Left ventricle myocardium inferior (tissue), 1 donor: ENCODE measurements at regions not wholly inside any gene's neighbourhood (a gene's known extent, or its start where the extent isn't known, plus 50 kb on each side); places are given as distances from the start of the nearest gene placed in this dataset.

Experiments
- DNase-seq: peaks from one replicate; pipeline ENCODE4 v3.0.0-alpha.2; 2020
- H3K27ac ChIP-seq: fragments of 200-600 bp; replicated peaks from 2 replicates; pipeline ENCODE4 v1.8.0; 2021
- H3K27me3 ChIP-seq: fragments of 200-600 bp; 2 replicates; pipeline ENCODE4 v1.8.0; 2021; ENCODE audit warnings: low read depth
- H3K36me3 ChIP-seq: fragments of 200-600 bp; 2 replicates; pipeline ENCODE4 v1.8.0; 2021
- H3K4me1 ChIP-seq: fragments of 200-600 bp; 2 replicates; pipeline ENCODE4 v1.8.0; 2021
- H3K4me3 ChIP-seq: fragments of 200-600 bp; 2 replicates; pipeline ENCODE4 v1.8.0; 2021; ENCODE audit warnings: mild to moderate bottlenecking, moderate library complexity
- H3K9me3 ChIP-seq: fragments of 200-600 bp; replicated peaks from 2 replicates; pipeline ENCODE4 v1.8.0; 2021
- CTCF ChIP-seq: fragments of 200-600 bp; IDR thresholded peaks from 2 replicates; pipeline ENCODE4 v1.8.0; 2021; ENCODE audit warnings: antibody characterized with exemption, mild to moderate bottlenecking, borderline replicate concordance
- intact Hi-C: fragments of 100-400 bp; cut with micrococcal nuclease; formaldehyde crosslinking; loops from one replicate; pipeline ENCODE4 v1.11.0; 2022
- donor health status: DM: no; HTN: yes; CAD: no; lungs with severe emphysema.

- H3K9me3 ChIP-seq = no peaks in the 10 kb centered on the region
- DNase-seq = no peak
- intact Hi-C loops = no loop called here
- no peaks in the 10 kb centered on the region for H3K27me3 ChIP-seq
- H3K36me3 ChIP-seq = no peaks in the 10 kb centered on the region
- H3K27ac ChIP-seq = no peak overlapping the region
- H3K4me1 ChIP-seq = no peaks in the 10 kb centered on the region
- no peak for TF ChIP-seq CTCF
- H3K4me3 ChIP-seq = no peak overlapping the region
These were observed 237.2 kb upstream of the SYT10 start for GRCh38 chr12:33676866-33677265.

GRCh38 chr12:33678221-33678964, 238.8 kb upstream of the SYT10 start:
- intact Hi-C loops = no loop called here
- no peaks in the 10 kb centered on the region for H3K36me3 ChIP-seq
- no peak overlapping the region for H3K27ac ChIP-seq
- no peaks in the 10 kb centered on the region for H3K9me3 ChIP-seq
- H3K27me3 ChIP-seq = no peaks in the 10 kb centered on the region
- no peak for DNase-seq
- no peak overlapping the region for H3K4me3 ChIP-seq
- no peak for TF ChIP-seq CTCF
- H3K4me1 ChIP-seq = no peaks in the 10 kb centered on the region

- DNase-seq = no peak
- intact Hi-C loops = no loop called here
These were observed 250.9 kb upstream of the SYT10 start for GRCh38 chr12:33690562-33690961.

GRCh38 chr12:33703221-33703620, 263.6 kb upstream of the SYT10 start:
- no peak overlapping the region for H3K27ac ChIP-seq
- no peaks in the 10 kb centered on the region for H3K27me3 ChIP-seq
- no peak for DNase-seq
- intact Hi-C loops = no loop called here
- H3K9me3 ChIP-seq = no peaks in the 10 kb centered on the region
- no peaks in the 10 kb centered on the region for H3K4me1 ChIP-seq
- no peak for TF ChIP-seq CTCF
- H3K4me3 ChIP-seq = no peak overlapping the region
- H3K36me3 ChIP-seq = no peaks in the 10 kb centered on the region

More at GRCh38 chr12:33690562-33690961, 250.9 kb upstream of the SYT10 start:
- H3K4me3 ChIP-seq = no peak overlapping the region
- no peak overlapping the region for H3K27ac ChIP-seq
- no peaks in the 10 kb centered on the region for H3K36me3 ChIP-seq
- H3K27me3 ChIP-seq = no peaks in the 10 kb centered on the region
- no peak for TF ChIP-seq CTCF
- H3K4me1 ChIP-seq = no peaks in the 10 kb centered on the region
- H3K9me3 ChIP-seq = peaks cover 6% of the 10 kb centered on the region

- TF ChIP-seq CTCF = no peak
These were observed 267.3 kb upstream of the SYT10 start for GRCh38 chr12:33706927-33707326.

More at GRCh38 chr12:33706927-33707326, 267.3 kb upstream of the SYT10 start:
- intact Hi-C loops = no loop called here
- Histone ChIP-seq H3K4me1 (no peaks in the 10 kb centered on the region), H3K27ac (no peak overlapping the region), H3K4me3 (no peak overlapping the region), H3K9me3 (no peaks in the 10 kb centered on the region), H3K27me3 (no peaks in the 10 kb centered on the region), H3K36me3 (no peaks in the 10 kb centered on the region)
- no peak for DNase-seq
